ENCODE measurements at regions not wholly inside any gene's neighbourhood (a gene's known extent, or its start where the extent isn't known, plus 50 kb on each side); places are given as distances from the start of the nearest gene placed in this dataset.
"Not testable (repeated sequence)": the region's sequence is repeated elsewhere in the genome, so short reads cannot be mapped to it uniquely, and the experiment has no call there.

- ATAC-seq (ENCODE audit: low FRiP score); H3K27me3 ChIP-seq (ENCODE audit: control insufficient read depth in 1 of 2, insufficient read depth in 2 of 2, low read length in 1 of 2); H3K4me3 ChIP-seq (ENCODE audit: low read length in 2 of 2); H3K4me1 ChIP-seq (ENCODE audit: control insufficient read depth in 1 of 2, insufficient read depth in 2 of 2, low read length in 2 of 2); intact Hi-C loops (cut with DNase I); H3K9me3 ChIP-seq (ENCODE audit: control insufficient read depth, low read length); H3K36me3 ChIP-seq (ENCODE audit: control insufficient read depth in 1 of 2, insufficient read depth in 2 of 2, low read length in 1 of 2); H3K27ac ChIP-seq (ENCODE audit: low read depth in 1 of 2, low read length in 2 of 2): not testable (repeated sequence)
- 72 to 74% methylated on average over 33 to 39 of the region's 39 CpGs for WGBS, 2 donors
- peak; percentile 21 to 70 for DNase-seq
Observed at GRCh38 chr21:9037588-9038544, 1483.5 kb upstream of the TPTE start.

- 66 to 72% methylated on average over 41 to 45 of the region's 45 CpGs for WGBS, 2 donors
- H3K36me3 ChIP-seq (ENCODE audit: control insufficient read depth in 1 of 2, insufficient read depth in 2 of 2, low read length in 1 of 2); intact Hi-C loops (cut with DNase I); H3K4me3 ChIP-seq (ENCODE audit: low read length in 2 of 2); H3K9me3 ChIP-seq (ENCODE audit: control insufficient read depth, low read length); H3K4me1 ChIP-seq (ENCODE audit: control insufficient read depth in 1 of 2, insufficient read depth in 2 of 2, low read length in 2 of 2); H3K27me3 ChIP-seq (ENCODE audit: control insufficient read depth in 1 of 2, insufficient read depth in 2 of 2, low read length in 1 of 2); H3K27ac ChIP-seq (ENCODE audit: low read depth in 1 of 2, low read length in 2 of 2): not testable (repeated sequence)
- peak; percentile 87 for ATAC-seq (ENCODE audit: low FRiP score)
- peak; percentile 49 to 77 for DNase-seq
Observed at GRCh38 chr21:9039520-9040365, 1481.6 kb upstream of the TPTE start.

- DNase-seq; H3K4me1 ChIP-seq (ENCODE audit: control insufficient read depth in 1 of 2, insufficient read depth in 2 of 2, low read length in 2 of 2); H3K36me3 ChIP-seq (ENCODE audit: control insufficient read depth in 1 of 2, insufficient read depth in 2 of 2, low read length in 1 of 2); H3K9me3 ChIP-seq (ENCODE audit: control insufficient read depth, low read length); H3K27ac ChIP-seq (ENCODE audit: low read depth in 1 of 2, low read length in 2 of 2); H3K4me3 ChIP-seq (ENCODE audit: low read length in 2 of 2); H3K27me3 ChIP-seq (ENCODE audit: control insufficient read depth in 1 of 2, insufficient read depth in 2 of 2, low read length in 1 of 2); intact Hi-C loops (cut with DNase I); ATAC-seq (ENCODE audit: low FRiP score): not testable (repeated sequence)
- 73 to 74% methylated on average over 17 to 19 of the region's 19 CpGs for WGBS, 2 donors
Observed at GRCh38 chr21:9040406-9040805, 1481.0 kb upstream of the TPTE start.

GRCh38 chr21:9041175-9041948 lies 1480.0 kb upstream of the TPTE start:
- intact Hi-C loops (cut with DNase I), result not testable (repeated sequence)

GRCh38 chr21:9043089-9043488 lies 1478.3 kb upstream of the TPTE start:
- H3K27ac ChIP-seq (ENCODE audit: low read depth in 1 of 2, low read length in 2 of 2); H3K36me3 ChIP-seq (ENCODE audit: control insufficient read depth in 1 of 2, insufficient read depth in 2 of 2, low read length in 1 of 2); H3K9me3 ChIP-seq (ENCODE audit: control insufficient read depth, low read length); H3K4me1 ChIP-seq (ENCODE audit: control insufficient read depth in 1 of 2, insufficient read depth in 2 of 2, low read length in 2 of 2); H3K4me3 ChIP-seq (ENCODE audit: low read length in 2 of 2); H3K27me3 ChIP-seq (ENCODE audit: control insufficient read depth in 1 of 2, insufficient read depth in 2 of 2, low read length in 1 of 2); intact Hi-C loops (cut with DNase I); ATAC-seq (ENCODE audit: low FRiP score): not testable (repeated sequence)
- peak in 1 of 2 donors; percentile 78 for DNase-seq
- WGBS, 2 donors, result 63 to 66% methylated on average over 10 of the region's 38 CpGs

More at GRCh38 chr21:9041175-9041948, 1480.0 kb upstream of the TPTE start:
- H3K4me3 ChIP-seq (ENCODE audit: low read length in 2 of 2); ATAC-seq (ENCODE audit: low FRiP score); H3K36me3 ChIP-seq (ENCODE audit: control insufficient read depth in 1 of 2, insufficient read depth in 2 of 2, low read length in 1 of 2); H3K9me3 ChIP-seq (ENCODE audit: control insufficient read depth, low read length); H3K27me3 ChIP-seq (ENCODE audit: control insufficient read depth in 1 of 2, insufficient read depth in 2 of 2, low read length in 1 of 2); H3K4me1 ChIP-seq (ENCODE audit: control insufficient read depth in 1 of 2, insufficient read depth in 2 of 2, low read length in 2 of 2); H3K27ac ChIP-seq (ENCODE audit: low read depth in 1 of 2, low read length in 2 of 2): not testable (repeated sequence)
- DNase-seq, result peak in 1 of 2 donors; percentile 78
- WGBS, 2 donors, result 87 to 91% methylated on average over 24 to 32 of the region's 33 CpGs

GRCh38 chr21:9046870-9047269 lies 1474.5 kb upstream of the TPTE start:
- H3K27ac ChIP-seq (ENCODE audit: low read depth in 1 of 2, low read length in 2 of 2); H3K9me3 ChIP-seq (ENCODE audit: control insufficient read depth, low read length); H3K4me3 ChIP-seq (ENCODE audit: low read length in 2 of 2); DNase-seq; H3K4me1 ChIP-seq (ENCODE audit: control insufficient read depth in 1 of 2, insufficient read depth in 2 of 2, low read length in 2 of 2); H3K36me3 ChIP-seq (ENCODE audit: control insufficient read depth in 1 of 2, insufficient read depth in 2 of 2, low read length in 1 of 2); intact Hi-C loops (cut with DNase I); H3K27me3 ChIP-seq (ENCODE audit: control insufficient read depth in 1 of 2, insufficient read depth in 2 of 2, low read length in 1 of 2); ATAC-seq (ENCODE audit: low FRiP score): not testable (repeated sequence)
- WGBS, 2 donors, result 55 to 73% methylated on average over 7 to 11 of the region's 14 CpGs

GRCh38 chr21:9067515-9067914 lies 1453.9 kb upstream of the TPTE start:
- ATAC-seq (ENCODE audit: low FRiP score); H3K36me3 ChIP-seq (ENCODE audit: control insufficient read depth in 1 of 2, insufficient read depth in 2 of 2, low read length in 1 of 2); H3K4me1 ChIP-seq (ENCODE audit: control insufficient read depth in 1 of 2, insufficient read depth in 2 of 2, low read length in 2 of 2); DNase-seq; H3K27me3 ChIP-seq (ENCODE audit: control insufficient read depth in 1 of 2, insufficient read depth in 2 of 2, low read length in 1 of 2); H3K27ac ChIP-seq (ENCODE audit: low read depth in 1 of 2, low read length in 2 of 2); H3K4me3 ChIP-seq (ENCODE audit: low read length in 2 of 2); H3K9me3 ChIP-seq (ENCODE audit: control insufficient read depth, low read length); intact Hi-C loops (cut with DNase I): not testable (repeated sequence)
- WGBS, 2 donors, result 71% methylated on average over 2 of the region's 6 CpGs; no CpG with 5 or more reads in 1 of the 2 donors

- H3K36me3 ChIP-seq (ENCODE audit: control insufficient read depth in 1 of 2, insufficient read depth in 2 of 2, low read length in 1 of 2); intact Hi-C loops (cut with DNase I): not testable (repeated sequence)
Observed at GRCh38 chr21:9068622-9069021, 1452.8 kb upstream of the TPTE start.

More at GRCh38 chr21:9068622-9069021, 1452.8 kb upstream of the TPTE start:
- not testable (repeated sequence) for DNase-seq; H3K4me3 ChIP-seq (ENCODE audit: low read length in 2 of 2); ATAC-seq (ENCODE audit: low FRiP score); H3K27me3 ChIP-seq (ENCODE audit: control insufficient read depth in 1 of 2, insufficient read depth in 2 of 2, low read length in 1 of 2); H3K9me3 ChIP-seq (ENCODE audit: control insufficient read depth, low read length); H3K27ac ChIP-seq (ENCODE audit: low read depth in 1 of 2, low read length in 2 of 2); H3K4me1 ChIP-seq (ENCODE audit: control insufficient read depth in 1 of 2, insufficient read depth in 2 of 2, low read length in 2 of 2)
- WGBS, 2 donors, result 75 to 80% methylated on average over 8 to 9 of the region's 11 CpGs
